IMR-90 (cell line): ENCODE measurements at regions not wholly inside any gene's neighbourhood (a gene's known extent, or its start where the extent isn't known, plus 50 kb on each side); places are given as distances from the start of the nearest gene placed in this dataset.

Source experiments
- CEBPB ChIP-seq: IDR thresholded peaks from 2 replicates; pipeline ENCODE4 v1.6.1; 2012; ENCODE audit warnings: low read depth, low read length, improper control_type of control experiment
- CTCF ChIP-seq: conservative IDR thresholded peaks from 2 replicates; pipeline ENCODE4 v1.5.1; 2012; ENCODE audit warnings: mild to moderate bottlenecking, low read depth, low read length, improper control_type of control experiment
- ELK1 ChIP-seq: fragments of 150-350 bp; IDR thresholded peaks from 2 replicates; pipeline ENCODE4 v1.6.1; 2016; ENCODE audit warnings: low read depth, mild to moderate bottlenecking, low read length, moderate library complexity, borderline replicate concordance
- MAFK ChIP-seq: IDR thresholded peaks from 2 replicates; pipeline ENCODE4 v1.6.1; 2012; ENCODE audit warnings: low read depth, low read length, improper control_type of control experiment
- MAZ ChIP-seq: IDR thresholded peaks from 2 replicates; pipeline ENCODE4 v1.6.1; 2012; ENCODE audit warnings: low read depth, mild to moderate bottlenecking, low read length, improper control_type of control experiment, moderate library complexity, borderline replicate concordance
- POLR2A ChIP-seq: IDR thresholded peaks from 2 replicates; pipeline ENCODE4 v1.6.1; 2012; ENCODE audit warnings: mild to moderate bottlenecking, low read depth, low read length
- RAD21 ChIP-seq: IDR thresholded peaks from 2 replicates; pipeline ENCODE4 v1.6.1; 2012; ENCODE audit warnings: low read length, improper control_type of control experiment
- RCOR1 ChIP-seq: IDR thresholded peaks from 2 replicates; pipeline ENCODE4 v1.6.1; 2012; ENCODE audit warnings: mild to moderate bottlenecking, low read length, improper control_type of control experiment; ENCODE audit not compliant: insufficient replicate concordance
- SMC3 ChIP-seq: fragments of 150-350 bp; IDR thresholded peaks from 2 replicates; pipeline ENCODE4 v1.6.1; 2016; ENCODE audit warnings: low read depth, mild to moderate bottlenecking, antibody characterized with exemption, low read length, moderate library complexity
- USF2 ChIP-seq: fragments of 150-350 bp; IDR thresholded peaks from 2 replicates; pipeline ENCODE4 v1.6.1; 2017; ENCODE audit warnings: mild to moderate bottlenecking, antibody characterized with exemption, low read length, low read depth

- TF ChIP-seq POLR2A (no peak), ELK1 (no peak), CTCF (no peak), CEBPB (no peak), USF2 (no peak), MAFK (no peak), RAD21 (no peak), RCOR1 (no peak), MAZ (no peak), SMC3 (no peak)
Observed at GRCh38 chr2:147092266-147092665, 752.6 kb upstream of the ACVR2A start.
